Upper lobe of left lung (tissue), 4 donors: ENCODE measurements at regions not wholly inside any gene's neighbourhood (a gene's known extent, or its start where the extent isn't known, plus 50 kb on each side); places are given as distances from the start of the nearest gene placed in this dataset.

Experiments
- POLR2AphosphoS5 ChIP-seq, 2 donors: sonication (generic); formaldehyde crosslinking; IDR thresholded peaks; one replicate each; pipeline ENCODE4 v1.5.1; 2017; ENCODE audit warnings: antibody characterized with exemption in 2 of 2
- TF ChIP-seq, protein P1 (sequence below), 6 experiments: fragments of 450-650 bp in 4 of 6; fragments of 200-600 bp in 2 of 6; sonication (generic) in 2 of 6; IDR thresholded peaks; one replicate each; pipeline ENCODE4 v1.5.1; 2016 to 2019; ENCODE audit warnings: antibody characterized with exemption in 6 of 6

DNA sequence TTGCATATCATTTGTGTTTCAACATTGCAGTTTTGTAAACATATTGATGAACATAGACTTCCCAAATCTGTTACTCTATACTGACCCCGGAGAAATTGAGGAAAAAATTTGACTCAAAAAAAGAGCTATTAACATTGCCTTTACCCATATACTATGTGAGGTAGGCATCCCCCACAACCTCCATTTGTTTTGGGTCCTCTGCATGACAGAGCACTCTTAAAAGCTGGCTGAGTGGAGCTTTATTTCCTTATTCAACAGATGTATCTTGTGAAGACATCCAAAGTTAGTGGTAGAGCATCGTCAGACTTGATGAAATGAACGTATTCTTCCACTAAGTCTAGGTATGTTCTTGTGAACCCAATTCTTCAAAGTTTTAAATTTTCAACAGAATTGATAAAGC lies 310.5 kb downstream of the CDH9 start:
- TF ChIP-seq, protein P1, sequence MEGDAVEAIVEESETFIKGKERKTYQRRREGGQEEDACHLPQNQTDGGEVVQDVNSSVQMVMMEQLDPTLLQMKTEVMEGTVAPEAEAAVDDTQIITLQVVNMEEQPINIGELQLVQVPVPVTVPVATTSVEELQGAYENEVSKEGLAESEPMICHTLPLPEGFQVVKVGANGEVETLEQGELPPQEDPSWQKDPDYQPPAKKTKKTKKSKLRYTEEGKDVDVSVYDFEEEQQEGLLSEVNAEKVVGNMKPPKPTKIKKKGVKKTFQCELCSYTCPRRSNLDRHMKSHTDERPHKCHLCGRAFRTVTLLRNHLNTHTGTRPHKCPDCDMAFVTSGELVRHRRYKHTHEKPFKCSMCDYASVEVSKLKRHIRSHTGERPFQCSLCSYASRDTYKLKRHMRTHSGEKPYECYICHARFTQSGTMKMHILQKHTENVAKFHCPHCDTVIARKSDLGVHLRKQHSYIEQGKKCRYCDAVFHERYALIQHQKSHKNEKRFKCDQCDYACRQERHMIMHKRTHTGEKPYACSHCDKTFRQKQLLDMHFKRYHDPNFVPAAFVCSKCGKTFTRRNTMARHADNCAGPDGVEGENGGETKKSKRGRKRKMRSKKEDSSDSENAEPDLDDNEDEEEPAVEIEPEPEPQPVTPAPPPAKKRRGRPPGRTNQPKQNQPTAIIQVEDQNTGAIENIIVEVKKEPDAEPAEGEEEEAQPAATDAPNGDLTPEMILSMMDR (IDR thresholded peaks at IDR 0.05) = no peak
- no peak for TF ChIP-seq POLR2AphosphoS5 (IDR thresholded peaks at IDR 0.05)
